Kidney (tissue), 13 donors: ENCODE measurements at regions not wholly inside any gene's neighbourhood (a gene's known extent, or its start where the extent isn't known, plus 50 kb on each side); places are given as distances from the start of the nearest gene placed in this dataset.

Experiments
- DNase-seq, 5 donors: peaks; one replicate each; pipeline ENCODE4 v3.0.0-alpha.2; 2013 to 2020
- FAIRE-seq: peaks from 2 replicates; lab custom pipeline; 2012; peaks lifted over from hg19 to GRCh38; lab: Jason Lieb, UNC
- H3K27ac ChIP-seq, 2 donors: one replicate each; pipeline ENCODE4 v1.7.0; 2013; ENCODE audit warnings: low read depth in 2 of 2, low read length in 2 of 2, inconsistent platforms in 1 of 2
- H3K27me3 ChIP-seq: one replicate; pipeline ENCODE4 v1.7.1; 2013; ENCODE audit warnings: low read length, inconsistent platforms; ENCODE audit not compliant: control insufficient read depth, insufficient read depth
- H3K36me3 ChIP-seq, 3 donors: one replicate each; pipeline versions ENCODE4 v1.7.0 to v1.7.1; 2013; ENCODE audit warnings: low read length in 3 of 3, control low read depth in 1 of 3, inconsistent platforms in 1 of 3; ENCODE audit not compliant: insufficient read depth in 3 of 3, control insufficient read depth in 2 of 3
- H3K4me1 ChIP-seq, 3 donors: one replicate each; pipeline versions ENCODE4 v1.7.0 to v1.7.1; 2013; ENCODE audit warnings: low read length in 3 of 3, inconsistent platforms in 1 of 3, low read depth in 1 of 3; ENCODE audit not compliant: control insufficient read depth in 2 of 3, insufficient read depth in 2 of 3
- H3K4me3 ChIP-seq, 3 donors: one replicate each; pipeline versions ENCODE4 v1.7.0 to v1.8.1; 2013; ENCODE audit warnings: low read length in 3 of 3, control low read depth in 1 of 3, inconsistent platforms in 1 of 3
- H3K9ac ChIP-seq, 3 donors: one replicate each; pipeline versions ENCODE4 v1.7.0 to v1.7.1; 2013; ENCODE audit warnings: low read length in 3 of 3, control low read depth in 1 of 3, inconsistent platforms in 1 of 3
- H3K9me3 ChIP-seq, 3 donors: one replicate each; pipeline versions ENCODE4 v1.7.0 to v1.7.1; 2013; ENCODE audit warnings: low read length in 3 of 3, control low read depth in 1 of 3, inconsistent platforms in 1 of 3; ENCODE audit not compliant: control insufficient read depth in 2 of 3, insufficient read depth in 1 of 3
- CTCF ChIP-seq: IDR thresholded peaks from 3 replicates; pipeline ENCODE4 v1.5.1; 2012; ENCODE audit warnings: mild to moderate bottlenecking, moderate library complexity, borderline replicate concordance; ENCODE audit not compliant: insufficient read depth; ENCODE audit errors: extremely low read depth
- intact Hi-C: fragments of 100-400 bp; cut with DNase I; formaldehyde crosslinking; loops from one replicate; pipeline ENCODE4 v1.11.1; 2022
- donor health status: control.
- donor health status: control.
- donor health status: control.
- donor health status: control.
- donor health status: control.
- donor health status: DM: yes; HTN: yes; CAD: no.
- donor health status: Normal renal cell carcinoma (clear cell type).

GRCh38 chr9:79060766-79061165 is 511.0 kb upstream of the TLE4 start:
- no peak overlapping the region for H3K9ac ChIP-seq
- H3K27ac ChIP-seq: no peak overlapping the region
- DNase-seq (no peak), FAIRE-seq (no peak)
- no peaks in the 10 kb centered on the region for H3K4me1 ChIP-seq
- no peaks in the 10 kb centered on the region for H3K27me3 ChIP-seq
- no peak overlapping the region for H3K4me3 ChIP-seq
- intact Hi-C loops: no loop called here
- no peak for TF ChIP-seq CTCF
- no peaks in the 10 kb centered on the region for H3K36me3 ChIP-seq
- no peaks in the 10 kb centered on the region for H3K9me3 ChIP-seq

GRCh38 chr9:79061752-79062616 is 509.8 kb upstream of the TLE4 start:
- Histone ChIP-seq H3K9me3 (no peaks in the 10 kb centered on the region), H3K9ac (no peak overlapping the region), H3K4me1 (no peaks in the 10 kb centered on the region), H3K27ac (no peak overlapping the region), H3K36me3 (no peaks in the 10 kb centered on the region), H3K4me3 (no peak overlapping the region), H3K27me3 (no peaks in the 10 kb centered on the region)
- DNase-seq (peak in 1 of 5 donors; percentile 22), FAIRE-seq (no peak)
- TF ChIP-seq CTCF: no peak
- intact Hi-C loops: no loop called here

- Histone ChIP-seq H3K36me3 (no peaks in the 10 kb centered on the region), H3K4me3 (no peak overlapping the region), H3K9ac (no peak overlapping the region), H3K4me1 (no peaks in the 10 kb centered on the region), H3K27ac (no peak overlapping the region), H3K27me3 (no peaks in the 10 kb centered on the region), H3K9me3 (no peaks in the 10 kb centered on the region)
- TF ChIP-seq CTCF: no peak
- intact Hi-C loops: no loop called here
- DNase-seq: no peak
- FAIRE-seq: no peak
These were observed 498.6 kb upstream of the TLE4 start for GRCh38 chr9:79073201-79073600.
